MG63 (cell line): ENCODE measurements at regions not wholly inside any gene's neighbourhood (a gene's known extent, or its start where the extent isn't known, plus 50 kb on each side); places are given as distances from the start of the nearest gene placed in this dataset.

Source experiments
- DNase-seq: peaks from one replicate; pipeline ENCODE4 v3.0.0-alpha.2; 2020
- H3K27me3 ChIP-seq: fragments of 250-450 bp; sonication (Bioruptor Pico); 2 replicates; pipeline ENCODE4 v1.5.1; 2020; ENCODE audit warnings: mild to moderate bottlenecking, moderate library complexity
- H3K36me3 ChIP-seq: fragments of 250-450 bp; sonication (Bioruptor Pico); 2 replicates; pipeline ENCODE4 v1.5.1; 2020; ENCODE audit warnings: mild to moderate bottlenecking, moderate library complexity
- H3K4me3 ChIP-seq: fragments of 250-450 bp; sonication (Bioruptor Pico); 2 replicates; pipeline ENCODE4 v1.5.1; 2020; ENCODE audit warnings: mild to moderate bottlenecking, moderate library complexity
- H3K9me3 ChIP-seq: fragments of 250-450 bp; sonication (Bioruptor Pico); 2 replicates; pipeline ENCODE4 v1.5.1; 2020; ENCODE audit warnings: mild to moderate bottlenecking, moderate library complexity

GRCh38 chr22:49193901-49194465 is 633.7 kb downstream of the BRD1 start:
- no peak for DNase-seq
- Histone ChIP-seq H3K27me3 (peaks cover 6% of the 10 kb centered on the region; the same call in 1 of the 2 replicates), H3K4me3 (no peak overlapping the region), H3K9me3 (no peaks in the 10 kb centered on the region), H3K36me3 (no peaks in the 10 kb centered on the region)

- H3K9me3 ChIP-seq: no peaks in the 10 kb centered on the region
- no peak overlapping the region for H3K4me3 ChIP-seq
- H3K27me3 ChIP-seq: peaks cover 6% of the 10 kb centered on the region; the same call in 1 of the 2 replicates
- DNase-seq: no peak
- no peaks in the 10 kb centered on the region for H3K36me3 ChIP-seq
Observed at GRCh38 chr22:49193348-49193747, 634.3 kb downstream of the BRD1 start.

- Histone ChIP-seq H3K4me3 (no peak overlapping the region), H3K9me3 (no peaks in the 10 kb centered on the region), H3K36me3 (no peaks in the 10 kb centered on the region), H3K27me3 (peaks cover 6% of the 10 kb centered on the region; the same call in 1 of the 2 replicates)
- DNase-seq: no peak
Observed at GRCh38 chr22:49192857-49193250, 634.8 kb downstream of the BRD1 start.

GRCh38 chr22:49192180-49192856 is 635.4 kb downstream of the BRD1 start:
- Histone ChIP-seq H3K27me3 (peaks cover 2% of the 10 kb centered on the region; the same call in 1 of the 2 replicates), H3K9me3 (no peaks in the 10 kb centered on the region), H3K36me3 (no peaks in the 10 kb centered on the region), H3K4me3 (no peak overlapping the region)
- no peak for DNase-seq

- no peak overlapping the region for H3K4me3 ChIP-seq
- H3K36me3 ChIP-seq: no peaks in the 10 kb centered on the region
- no peaks in the 10 kb centered on the region; the same call in 1 of the 2 replicates for H3K27me3 ChIP-seq
- H3K9me3 ChIP-seq: no peaks in the 10 kb centered on the region
- no peak for DNase-seq
Observed at GRCh38 chr22:49191506-49191980, 636.1 kb downstream of the BRD1 start.

- Histone ChIP-seq H3K27me3 (no peaks in the 10 kb centered on the region; the same call in 1 of the 2 replicates), H3K36me3 (no peaks in the 10 kb centered on the region), H3K9me3 (no peaks in the 10 kb centered on the region), H3K4me3 (no peak overlapping the region)
- DNase-seq: no peak
Observed at GRCh38 chr22:49190816-49191505, 636.7 kb downstream of the BRD1 start.

GRCh38 chr22:49189871-49190270 is 637.8 kb downstream of the BRD1 start:
- DNase-seq: no peak
- H3K9me3 ChIP-seq: no peaks in the 10 kb centered on the region
- H3K4me3 ChIP-seq: no peak overlapping the region
- peaks cover 1% of the 10 kb centered on the region; the same call in 1 of the 2 replicates for H3K27me3 ChIP-seq
- H3K36me3 ChIP-seq: no peaks in the 10 kb centered on the region

- Histone ChIP-seq H3K36me3 (no peaks in the 10 kb centered on the region), H3K4me3 (no peak overlapping the region), H3K9me3 (no peaks in the 10 kb centered on the region), H3K27me3 (0 out of 2 replicates have a peak, but pooled peaks cover 2% of the 10 kb centered on the region)
- no peak for DNase-seq
Observed at GRCh38 chr22:49188591-49188990, 639.1 kb downstream of the BRD1 start.

- no peak for DNase-seq
- H3K36me3 ChIP-seq: no peaks in the 10 kb centered on the region
- H3K9me3 ChIP-seq: no peaks in the 10 kb centered on the region
- H3K4me3 ChIP-seq: no peak overlapping the region
- H3K27me3 ChIP-seq: 0 out of 2 replicates have a peak, but pooled peaks cover 2% of the 10 kb centered on the region
Observed at GRCh38 chr22:49188091-49188490, 639.6 kb downstream of the BRD1 start.

- Histone ChIP-seq H3K27me3 (0 out of 2 replicates have a peak, but pooled peaks cover 2% of the 10 kb centered on the region), H3K4me3 (no peak overlapping the region), H3K9me3 (no peaks in the 10 kb centered on the region), H3K36me3 (no peaks in the 10 kb centered on the region)
- no peak for DNase-seq
Observed at GRCh38 chr22:49186762-49187161, 640.9 kb downstream of the BRD1 start.

- H3K27me3 ChIP-seq: 0 out of 2 replicates have a peak, but pooled peaks cover 2% of the 10 kb centered on the region
- H3K36me3 ChIP-seq: no peaks in the 10 kb centered on the region
- H3K4me3 ChIP-seq: no peak overlapping the region
- H3K9me3 ChIP-seq: no peaks in the 10 kb centered on the region
- DNase-seq: no peak
Observed at GRCh38 chr22:49186293-49186692, 641.4 kb downstream of the BRD1 start.

GRCh38 chr22:49185312-49185969 is 642.2 kb downstream of the BRD1 start:
- no peak overlapping the region for H3K4me3 ChIP-seq
- DNase-seq: no peak
- H3K36me3 ChIP-seq: no peaks in the 10 kb centered on the region
- no peaks in the 10 kb centered on the region for H3K9me3 ChIP-seq
- H3K27me3 ChIP-seq: 0 out of 2 replicates have a peak, but pooled peaks cover 2% of the 10 kb centered on the region

GRCh38 chr22:49184736-49185135 is 642.9 kb downstream of the BRD1 start:
- no peak for DNase-seq
- H3K36me3 ChIP-seq: no peaks in the 10 kb centered on the region
- no peak overlapping the region for H3K4me3 ChIP-seq
- 0 out of 2 replicates have a peak, but pooled peaks cover 2% of the 10 kb centered on the region for H3K27me3 ChIP-seq
- no peaks in the 10 kb centered on the region for H3K9me3 ChIP-seq

- no peak overlapping the region for H3K4me3 ChIP-seq
- DNase-seq: no peak
- H3K27me3 ChIP-seq: 0 out of 2 replicates have a peak, but pooled peaks cover 2% of the 10 kb centered on the region
- no peaks in the 10 kb centered on the region for H3K9me3 ChIP-seq
- H3K36me3 ChIP-seq: no peaks in the 10 kb centered on the region
Observed at GRCh38 chr22:49183826-49184216, 643.9 kb downstream of the BRD1 start.

- H3K36me3 ChIP-seq: no peaks in the 10 kb centered on the region
- no peak for DNase-seq
- 0 out of 2 replicates have a peak, but pooled peaks cover 2% of the 10 kb centered on the region for H3K27me3 ChIP-seq
- no peak overlapping the region for H3K4me3 ChIP-seq
- H3K9me3 ChIP-seq: no peaks in the 10 kb centered on the region
Observed at GRCh38 chr22:49183208-49183825, 644.4 kb downstream of the BRD1 start.

GRCh38 chr22:49182416-49182815 is 645.3 kb downstream of the BRD1 start:
- no peaks in the 10 kb centered on the region for H3K36me3 ChIP-seq
- no peak for DNase-seq
- H3K9me3 ChIP-seq: no peaks in the 10 kb centered on the region

More at GRCh38 chr22:49182416-49182815, 645.3 kb downstream of the BRD1 start:
- Histone ChIP-seq H3K27me3 (0 out of 2 replicates have a peak, but pooled peaks cover 2% of the 10 kb centered on the region), H3K4me3 (no peak overlapping the region)
